ENCODE measurements at regions not wholly inside any gene's neighbourhood (a gene's known extent, or its start where the extent isn't known, plus 50 kb on each side); places are given as distances from the start of the nearest gene placed in this dataset.

DNA sequence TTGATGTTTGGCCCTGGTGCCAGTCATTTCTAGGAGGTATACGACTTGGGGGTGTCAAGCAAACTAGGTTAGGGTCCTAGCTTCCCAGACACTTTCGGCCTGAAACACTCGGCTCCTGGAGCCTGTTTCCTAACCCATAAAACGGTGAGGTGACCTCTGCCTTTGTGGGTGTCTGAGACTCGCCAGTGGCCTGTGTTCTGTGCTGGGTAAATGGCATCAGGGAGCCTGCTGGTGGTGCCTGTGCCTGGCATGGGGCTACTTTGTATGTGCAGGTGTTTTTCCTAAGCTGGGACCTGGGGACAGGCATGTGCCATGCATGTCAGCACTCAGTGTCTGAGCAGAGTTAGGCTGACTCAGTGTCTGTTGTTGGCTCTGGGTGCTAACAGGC lies 139.2 kb downstream of the GLI2 start:
- TF ChIP-seq CTCF (IDR thresholded peaks at IDR 0.05; ENCODE audit: insufficient read depth, low read depth, low read length), result no peak
- TF ChIP-seq EZH2 (IDR thresholded peaks at IDR 0.05; ENCODE audit: insufficient read depth, low read length), result no peak
